HCT116 (cell line): ENCODE measurements at regions not wholly inside any gene's neighbourhood (a gene's known extent, or its start where the extent isn't known, plus 50 kb on each side); places are given as distances from the start of the nearest gene placed in this dataset.

Source experiments
- EZH2phosphoT487 ChIP-seq: fragments of 200-600 bp; IDR thresholded peaks from 2 replicates; pipeline ENCODE4 v1.6.1; 2018; ENCODE audit warnings: antibody characterized with exemption, borderline replicate concordance
- POLR2A ChIP-seq: IDR thresholded peaks from 2 replicates; pipeline ENCODE4 v1.7.0; 2011; ENCODE audit warnings: borderline replicate concordance; ENCODE audit not compliant: insufficient read depth, insufficient read length; ENCODE audit errors: extremely low read depth
- POLR2AphosphoS5 ChIP-seq: IDR thresholded peaks from 2 replicates; pipeline ENCODE4 v1.6.1; 2011; ENCODE audit warnings: mild to moderate bottlenecking, low read depth, low read length, moderate library complexity
- ZFX ChIP-seq: fragments of 450-650 bp; IDR thresholded peaks from 2 replicates; pipeline ENCODE4 v1.6.1; 2017
- TF ChIP-seq, protein P1 (sequence below), 3 experiments: fragments of 200-600 bp in 1 of 3; sonication (generic) in 1 of 3; IDR thresholded peaks in 2 of 3; conservative IDR thresholded peaks in 1 of 3; 2 replicates each; pipeline ENCODE4 v1.5.1; 2012 to 2017; ENCODE audit warnings: low read depth in 2 of 3, low read length in 2 of 3, antibody characterized with exemption in 1 of 3, borderline replicate concordance in 1 of 3, control low read depth in 1 of 3, mild to moderate bottlenecking in 1 of 3, mixed read lengths in 1 of 3, mixed run types in 1 of 3, moderate library complexity in 1 of 3; ENCODE audit not compliant: insufficient read depth in 1 of 3

DNA sequence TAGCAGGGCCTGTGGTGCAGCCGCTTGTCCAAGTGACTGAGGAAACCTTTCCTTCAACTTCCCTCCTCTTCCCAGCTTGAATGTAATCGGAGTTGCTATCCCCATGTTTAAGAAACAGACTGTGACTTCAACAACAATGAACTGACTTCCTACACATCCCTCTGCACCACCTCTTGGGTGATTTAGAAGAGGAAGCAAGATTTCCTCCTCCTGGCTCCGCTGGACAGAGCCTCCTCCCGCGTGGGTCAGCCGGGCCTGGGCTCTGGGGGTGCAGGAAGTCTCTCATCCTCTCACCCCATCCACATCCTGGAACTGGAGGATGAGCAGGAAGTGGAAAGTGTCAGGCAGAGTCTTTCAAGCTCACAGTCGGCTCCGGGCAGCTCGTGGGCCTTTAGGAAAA is 84.3 kb downstream of the GATA6 start:
- TF ChIP-seq ZFX (no peak), EZH2phosphoT487 (no peak), POLR2AphosphoS5 (no peak), POLR2A (no peak)
- TF ChIP-seq, protein P1, sequence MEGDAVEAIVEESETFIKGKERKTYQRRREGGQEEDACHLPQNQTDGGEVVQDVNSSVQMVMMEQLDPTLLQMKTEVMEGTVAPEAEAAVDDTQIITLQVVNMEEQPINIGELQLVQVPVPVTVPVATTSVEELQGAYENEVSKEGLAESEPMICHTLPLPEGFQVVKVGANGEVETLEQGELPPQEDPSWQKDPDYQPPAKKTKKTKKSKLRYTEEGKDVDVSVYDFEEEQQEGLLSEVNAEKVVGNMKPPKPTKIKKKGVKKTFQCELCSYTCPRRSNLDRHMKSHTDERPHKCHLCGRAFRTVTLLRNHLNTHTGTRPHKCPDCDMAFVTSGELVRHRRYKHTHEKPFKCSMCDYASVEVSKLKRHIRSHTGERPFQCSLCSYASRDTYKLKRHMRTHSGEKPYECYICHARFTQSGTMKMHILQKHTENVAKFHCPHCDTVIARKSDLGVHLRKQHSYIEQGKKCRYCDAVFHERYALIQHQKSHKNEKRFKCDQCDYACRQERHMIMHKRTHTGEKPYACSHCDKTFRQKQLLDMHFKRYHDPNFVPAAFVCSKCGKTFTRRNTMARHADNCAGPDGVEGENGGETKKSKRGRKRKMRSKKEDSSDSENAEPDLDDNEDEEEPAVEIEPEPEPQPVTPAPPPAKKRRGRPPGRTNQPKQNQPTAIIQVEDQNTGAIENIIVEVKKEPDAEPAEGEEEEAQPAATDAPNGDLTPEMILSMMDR (IDR thresholded peaks at IDR 0.05 in 2 of 3, conservative IDR thresholded peaks at IDR 0.05 in 1 of 3; ENCODE audit: borderline replicate concordance in 1 of 3, insufficient read depth in 1 of 3, low read depth in 2 of 3, low read length in 2 of 3) = no peak
